HCT116 (cell line): ENCODE measurements at regions not wholly inside any gene's neighbourhood (a gene's known extent, or its start where the extent isn't known, plus 50 kb on each side); places are given as distances from the start of the nearest gene placed in this dataset.

ENCODE experiments used
- ATAC-seq: fragments of 200-7000 bp; cut with Tn5 transposase; 2 replicates; pipeline ENCODE4 v1.9.1; 2020; ENCODE audit warnings: mild to moderate bottlenecking, moderate library complexity
- BruUV-seq: library from RNA; stranded (reverse); fragments of 400-500 nt; replicated peaks from 2 replicates; lab custom pipeline; 2021; lab: Mats Ljungman, UMichigan
- CTCF ChIA-PET: fragments of 300-600 bp; sonication (Branson Sonifier 250); formaldehyde crosslinking; loops from one replicate; lab custom pipeline; 2021; ENCODE audit warnings: antibody characterized with exemption; lab: Charles Lee
- POLR2A ChIA-PET: fragments of 300-600, 350-600 bp; sonication (Branson Sonifier 250); formaldehyde crosslinking; loops from one replicate; lab custom pipeline; 2021; ENCODE audit warnings: antibody characterized with exemption; lab: Charles Lee
- RAD21 ChIA-PET, 2 experiments: fragments of 300-600 bp; sonication (Branson Sonifier 250); formaldehyde crosslinking; loops; one replicate each; lab custom pipeline; 2023; ENCODE audit warnings: low total read pairs in 2 of 2; ENCODE audit not compliant: uncharacterized antibody in 2 of 2, unreplicated experiment in 2 of 2, low non-redundant PET in 1 of 2; lab: Charles Lee
- DNase-seq: peaks from one replicate; pipeline ENCODE4 v3.0.0-alpha.2; 2010; ENCODE audit warnings: low read depth, low spot score
- H2AFZ ChIP-seq: fragments of 200-600 bp; shearing (Covaris generic), sonication (generic); 2 replicates; pipeline ENCODE4 v1.6.1; 2017; ENCODE audit warnings: low read depth, mixed run types, mixed read lengths, antibody characterized with exemption, low read length; ENCODE audit not compliant: poor library complexity, severe bottlenecking
- H3K27ac ChIP-seq: 2 replicates; pipeline ENCODE4 v1.5.1; 2012; ENCODE audit warnings: low read depth, low read length
- H3K27me3 ChIP-seq: fragments of 200-600 bp; sonication (generic); 2 replicates; pipeline ENCODE4 v1.6.1; 2016; ENCODE audit warnings: mixed run types, low read length, mixed read lengths; ENCODE audit not compliant: insufficient read depth
- H3K36me3 ChIP-seq, 2 experiments: fragments of 200-500 bp in 1 of 2; fragments of 200-600 bp in 1 of 2; sonication (Bioruptor generic) in 1 of 2; sonication (generic) in 1 of 2; 2 replicates each; pipeline versions ENCODE4 v1.5.1 to v1.6.1; 2014 to 2016; ENCODE audit warnings: low read length in 2 of 2, inconsistent platforms in 1 of 2, mixed read lengths in 1 of 2, mixed run types in 1 of 2; ENCODE audit not compliant: insufficient read depth in 2 of 2, control insufficient read depth in 1 of 2
- H3K4me1 ChIP-seq, 2 experiments: fragments of 200-600 bp in 1 of 2; sonication (generic) in 1 of 2; 2 replicates each; pipeline versions ENCODE4 v1.5.1 to v1.6.1; 2012 to 2017; ENCODE audit warnings: low read length in 2 of 2, inconsistent platforms in 1 of 2, mild to moderate bottlenecking in 1 of 2, mixed read lengths in 1 of 2, mixed run types in 1 of 2, moderate library complexity in 1 of 2; ENCODE audit not compliant: insufficient read depth in 2 of 2, control insufficient read depth in 1 of 2
- H3K4me2 ChIP-seq: fragments of 200-600 bp; sonication (generic); 2 replicates; pipeline ENCODE4 v1.6.1; 2017; ENCODE audit warnings: mixed run types, low read length, mixed read lengths
- H3K4me3 ChIP-seq, 2 experiments: fragments of 200-600 bp in 1 of 2; sonication (generic) in 1 of 2; replicated peaks in 1 of 2; 2 replicates each; pipeline ENCODE4 v1.5.1; 2011 to 2016; ENCODE audit warnings: low read length in 2 of 2, control low read depth in 1 of 2, low read depth in 1 of 2, mild to moderate bottlenecking in 1 of 2, mixed read lengths in 1 of 2, mixed run types in 1 of 2
- H3K79me2 ChIP-seq: fragments of 200-600 bp; sonication (generic); 2 replicates; pipeline ENCODE4 v1.6.1; 2017; ENCODE audit warnings: mild to moderate bottlenecking, mixed run types, low read length, moderate library complexity, mixed read lengths; ENCODE audit not compliant: insufficient read depth
- H3K9ac ChIP-seq: fragments of 200-600 bp; sonication (generic); 2 replicates; pipeline ENCODE4 v1.6.1; 2016; ENCODE audit warnings: low read length, mixed read lengths
- H3K9me2 ChIP-seq: fragments of 200-600 bp; sonication (generic), shearing (Covaris generic); 2 replicates; pipeline ENCODE4 v1.6.1; 2017; ENCODE audit warnings: mixed run types, mild to moderate bottlenecking, moderate library complexity; ENCODE audit not compliant: insufficient read depth
- H3K9me3 ChIP-seq, 2 experiments: fragments of 200-500 bp in 1 of 2; fragments of 200-600 bp in 1 of 2; sonication (Bioruptor generic) in 1 of 2; sonication (generic) in 1 of 2; 2 replicates each; pipeline ENCODE4 v1.6.1; 2014 to 2017; ENCODE audit warnings: low read length in 2 of 2, mixed read lengths in 2 of 2, inconsistent platforms in 1 of 2, low read depth in 1 of 2, mild to moderate bottlenecking in 1 of 2, mixed run types in 1 of 2, moderate library complexity in 1 of 2; ENCODE audit not compliant: control insufficient read depth in 1 of 2, insufficient read depth in 1 of 2
- H4K20me1 ChIP-seq: fragments of 200-600 bp; sonication (generic), shearing (Covaris generic); 2 replicates; pipeline ENCODE4 v1.6.1; 2017; ENCODE audit warnings: mixed run types, mild to moderate bottlenecking, moderate library complexity; ENCODE audit not compliant: insufficient read depth
- CBX3 ChIP-seq: IDR thresholded peaks from 2 replicates; pipeline ENCODE4 v1.6.1; 2012; ENCODE audit warnings: low read depth
- CEBPB ChIP-seq: IDR thresholded peaks from 2 replicates; pipeline ENCODE4 v1.6.1; 2012; ENCODE audit warnings: low read depth
- EGR1 ChIP-seq: IDR thresholded peaks from 2 replicates; pipeline ENCODE4 v1.6.1; 2012; ENCODE audit warnings: low read depth
- ELF1 ChIP-seq: IDR thresholded peaks from 2 replicates; pipeline ENCODE4 v1.6.1; 2012; ENCODE audit warnings: low read depth, borderline replicate concordance
- EZH2 ChIP-seq: fragments of 200-600 bp; sonication (generic); IDR thresholded peaks from 2 replicates; pipeline ENCODE4 v1.6.1; 2017; ENCODE audit warnings: antibody characterized with exemption, mixed run types
- EZH2phosphoT487 ChIP-seq: fragments of 200-600 bp; IDR thresholded peaks from 2 replicates; pipeline ENCODE4 v1.6.1; 2018; ENCODE audit warnings: antibody characterized with exemption, borderline replicate concordance
- JUND ChIP-seq: IDR thresholded peaks from 2 replicates; pipeline ENCODE4 v1.6.1; 2012
- POLR2A ChIP-seq: IDR thresholded peaks from 2 replicates; pipeline ENCODE4 v1.7.0; 2011; ENCODE audit warnings: borderline replicate concordance; ENCODE audit not compliant: insufficient read depth, insufficient read length; ENCODE audit errors: extremely low read depth
- POLR2AphosphoS5 ChIP-seq: IDR thresholded peaks from 2 replicates; pipeline ENCODE4 v1.6.1; 2011; ENCODE audit warnings: mild to moderate bottlenecking, low read depth, low read length, moderate library complexity
- RAD21 ChIP-seq: IDR thresholded peaks from 2 replicates; pipeline ENCODE4 v1.6.1; 2012; ENCODE audit warnings: low read depth, mild to moderate bottlenecking
- TCF7L2 ChIP-seq: IDR thresholded peaks from 2 replicates; pipeline ENCODE4 v1.7.0; 2011; ENCODE audit warnings: borderline replicate concordance, inconsistent platforms; ENCODE audit not compliant: insufficient read depth, insufficient read length; ENCODE audit errors: extremely low read depth
- ZNF274 ChIP-seq: fragments of 200-500 bp; sonication (Bioruptor generic); IDR thresholded peaks from 2 replicates; pipeline ENCODE4 v1.6.1; 2014; ENCODE audit warnings: mild to moderate bottlenecking, low read depth, low read length, inconsistent platforms
- intact Hi-C: fragments of 100-400 bp; cut with micrococcal nuclease; formaldehyde crosslinking; loops from 2 replicates; pipeline ENCODE4 v1.10.0; 2022
- TF ChIP-seq, protein P1 (sequence below): IDR thresholded peaks from 2 replicates; pipeline ENCODE4 v1.6.1; 2011; ENCODE audit warnings: mild to moderate bottlenecking, low read length, moderate library complexity; ENCODE audit not compliant: insufficient replicate concordance; ENCODE audit errors: extremely low read depth

DNA sequence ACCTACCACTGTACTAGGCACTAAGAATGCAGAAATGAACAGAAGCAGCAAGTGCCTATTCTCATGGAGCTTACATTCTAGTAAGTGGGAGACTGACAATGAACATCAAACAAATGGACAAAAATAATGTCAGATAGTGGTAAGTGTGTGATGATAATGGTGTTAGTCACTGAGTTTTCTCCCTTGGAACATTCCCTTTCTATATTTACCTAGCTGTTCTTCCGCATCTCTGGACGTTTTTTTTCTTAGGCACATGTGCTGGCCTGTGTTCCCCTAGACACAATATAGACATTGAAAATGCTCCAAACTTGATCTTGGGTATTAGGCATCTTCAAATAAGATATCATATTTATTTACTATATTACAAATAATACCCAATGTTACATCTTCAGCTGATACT is 218.1 kb upstream of the GJE1 start:
- no TSS peak for BruUV-seq
- CTCF ChIA-PET: no interaction called here
- Histone ChIP-seq H3K4me1 (no peaks in the 10 kb centered on the region), H3K9me3 (no peaks in the 10 kb centered on the region), H3K9ac (no peak overlapping the region), H2AFZ (no peak overlapping the region), H3K36me3 (no peaks in the 10 kb centered on the region), H4K20me1 (no peaks in the 10 kb centered on the region)
- DNase-seq: no peak
- intact Hi-C loops: no loop called here
- ATAC-seq: no peak
- POLR2A ChIA-PET: no interaction called here
- TF ChIP-seq EGR1 (no peak), ELF1 (no peak), EZH2 (no peak), RAD21 (no peak), JUND (no peak), POLR2A (no peak), CBX3 (no peak), ZNF274 (no peak), CEBPB (no peak), TCF7L2 (no peak), EZH2phosphoT487 (no peak), POLR2AphosphoS5 (no peak)
- TF ChIP-seq, protein P1, sequence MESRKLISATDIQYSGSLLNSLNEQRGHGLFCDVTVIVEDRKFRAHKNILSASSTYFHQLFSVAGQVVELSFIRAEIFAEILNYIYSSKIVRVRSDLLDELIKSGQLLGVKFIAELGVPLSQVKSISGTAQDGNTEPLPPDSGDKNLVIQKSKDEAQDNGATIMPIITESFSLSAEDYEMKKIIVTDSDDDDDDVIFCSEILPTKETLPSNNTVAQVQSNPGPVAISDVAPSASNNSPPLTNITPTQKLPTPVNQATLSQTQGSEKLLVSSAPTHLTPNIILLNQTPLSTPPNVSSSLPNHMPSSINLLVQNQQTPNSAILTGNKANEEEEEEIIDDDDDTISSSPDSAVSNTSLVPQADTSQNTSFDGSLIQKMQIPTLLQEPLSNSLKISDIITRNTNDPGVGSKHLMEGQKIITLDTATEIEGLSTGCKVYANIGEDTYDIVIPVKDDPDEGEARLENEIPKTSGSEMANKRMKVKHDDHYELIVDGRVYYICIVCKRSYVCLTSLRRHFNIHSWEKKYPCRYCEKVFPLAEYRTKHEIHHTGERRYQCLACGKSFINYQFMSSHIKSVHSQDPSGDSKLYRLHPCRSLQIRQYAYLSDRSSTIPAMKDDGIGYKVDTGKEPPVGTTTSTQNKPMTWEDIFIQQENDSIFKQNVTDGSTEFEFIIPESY: no peak
- TF ChIP-seq, all 23 proteins: peak for 0
- Histone ChIP-seq H3K9me2 (no peaks in the 10 kb centered on the region), H3K27ac (no peak overlapping the region), H3K4me3 (no peak overlapping the region), H3K4me2 (no peak overlapping the region), H3K79me2 (no peaks in the 10 kb centered on the region), H3K27me3 (no peaks in the 10 kb centered on the region)
- RAD21 ChIA-PET: no interaction called here
